ENCODE measurements at regions not wholly inside any gene's neighbourhood (a gene's known extent, or its start where the extent isn't known, plus 50 kb on each side); places are given as distances from the start of the nearest gene placed in this dataset.

GRCh38 chr6:66328200-66328599, 621.2 kb upstream of the EYS start:
- 57 to 74% (median 67%) methylated on average over 3 of the region's 3 CpGs for WGBS, 4 donors
- H3K36me3 ChIP-seq (replicated peaks in 1 of 2): no peaks in the 10 kb centered on the region
- no peak overlapping the region for H3K4me3 ChIP-seq
- intact Hi-C loops (cut with DNase I): no loop called here
- TF ChIP-seq, protein P1, sequence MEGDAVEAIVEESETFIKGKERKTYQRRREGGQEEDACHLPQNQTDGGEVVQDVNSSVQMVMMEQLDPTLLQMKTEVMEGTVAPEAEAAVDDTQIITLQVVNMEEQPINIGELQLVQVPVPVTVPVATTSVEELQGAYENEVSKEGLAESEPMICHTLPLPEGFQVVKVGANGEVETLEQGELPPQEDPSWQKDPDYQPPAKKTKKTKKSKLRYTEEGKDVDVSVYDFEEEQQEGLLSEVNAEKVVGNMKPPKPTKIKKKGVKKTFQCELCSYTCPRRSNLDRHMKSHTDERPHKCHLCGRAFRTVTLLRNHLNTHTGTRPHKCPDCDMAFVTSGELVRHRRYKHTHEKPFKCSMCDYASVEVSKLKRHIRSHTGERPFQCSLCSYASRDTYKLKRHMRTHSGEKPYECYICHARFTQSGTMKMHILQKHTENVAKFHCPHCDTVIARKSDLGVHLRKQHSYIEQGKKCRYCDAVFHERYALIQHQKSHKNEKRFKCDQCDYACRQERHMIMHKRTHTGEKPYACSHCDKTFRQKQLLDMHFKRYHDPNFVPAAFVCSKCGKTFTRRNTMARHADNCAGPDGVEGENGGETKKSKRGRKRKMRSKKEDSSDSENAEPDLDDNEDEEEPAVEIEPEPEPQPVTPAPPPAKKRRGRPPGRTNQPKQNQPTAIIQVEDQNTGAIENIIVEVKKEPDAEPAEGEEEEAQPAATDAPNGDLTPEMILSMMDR (IDR thresholded peaks at IDR 0.05): no peak
- no peak for TF ChIP-seq POLR2A (IDR thresholded peaks at IDR 0.05)
- no peaks in the 10 kb centered on the region for H3K9me3 ChIP-seq (replicated peaks in 1 of 3)
- no peak for DNase-seq
- no peak overlapping the region for H3K27ac ChIP-seq
- no peaks in the 10 kb centered on the region for H3K4me1 ChIP-seq (replicated peaks in 1 of 2)
- H3K27me3 ChIP-seq: no peaks in the 10 kb centered on the region

DNA sequence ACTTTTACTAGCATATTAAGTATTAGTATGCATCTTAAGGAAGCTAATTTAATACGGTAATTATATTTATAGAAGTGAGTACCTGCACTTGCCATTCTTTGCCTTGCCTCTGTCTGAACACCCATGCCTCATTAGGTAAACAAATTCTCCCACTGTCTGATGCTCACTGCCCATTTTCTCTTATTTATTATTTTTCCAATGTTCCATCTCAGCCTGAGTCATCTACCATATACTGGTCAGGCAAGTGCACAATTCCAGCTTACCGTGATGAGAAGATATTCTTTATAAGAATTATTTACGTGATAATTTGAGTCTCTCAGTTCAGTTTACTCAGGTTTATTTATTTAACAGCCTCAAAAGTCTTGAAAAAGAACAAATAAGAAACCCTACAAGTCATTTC, 619.2 kb upstream of the EYS start:
- no peaks in the 10 kb centered on the region for H3K36me3 ChIP-seq (replicated peaks in 1 of 2)
- no peak for DNase-seq
- no peak overlapping the region for H3K27ac ChIP-seq
- no peak for TF ChIP-seq POLR2A (IDR thresholded peaks at IDR 0.05)
- TF ChIP-seq, protein P1 (IDR thresholded peaks at IDR 0.05): no peak
- H3K4me1 ChIP-seq (replicated peaks in 1 of 2): no peaks in the 10 kb centered on the region
- intact Hi-C loops (cut with DNase I): no loop called here
- 68 to 76% (median 72%) methylated on average over 3 of the region's 3 CpGs for WGBS, 4 donors
- H3K9me3 ChIP-seq (replicated peaks in 1 of 3): no peaks in the 10 kb centered on the region
- no peaks in the 10 kb centered on the region for H3K27me3 ChIP-seq
- H3K4me3 ChIP-seq: no peak overlapping the region

DNA sequence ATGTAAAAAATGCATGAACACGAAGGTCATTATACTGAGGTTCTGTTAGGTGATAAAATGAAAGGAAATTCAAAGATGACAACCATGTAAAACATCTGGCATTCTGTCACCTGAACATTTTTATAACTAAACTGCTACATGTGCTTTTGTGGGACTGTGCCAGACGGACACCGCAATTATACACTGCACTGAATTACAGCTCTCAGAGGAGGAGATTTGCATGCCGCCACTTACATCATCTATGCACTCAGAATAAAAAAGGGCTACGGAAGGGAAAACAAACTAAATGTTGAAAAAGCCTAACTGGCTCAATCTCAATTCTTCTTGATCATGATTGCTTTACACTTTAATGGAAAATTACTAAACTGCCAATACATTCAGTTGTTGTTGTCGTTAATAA, 614.0 kb upstream of the EYS start:
- H3K9me3 ChIP-seq (replicated peaks in 1 of 3): peaks cover 0 to 3% (median 0%) of the 10 kb centered on the region in 3 donors
- no peak for TF ChIP-seq POLR2A (IDR thresholded peaks at IDR 0.05)
- TF ChIP-seq, protein P1 (IDR thresholded peaks at IDR 0.05): no peak
- H3K27ac ChIP-seq: no peak overlapping the region
- no peaks in the 10 kb centered on the region for H3K27me3 ChIP-seq
- no peaks in the 10 kb centered on the region for H3K36me3 ChIP-seq (replicated peaks in 1 of 2)
- DNase-seq: no peak
- no peak overlapping the region for H3K4me3 ChIP-seq
- no peaks in the 10 kb centered on the region for H3K4me1 ChIP-seq (replicated peaks in 1 of 2)
- 73 to 83% (median 79%) methylated on average over 6 of the region's 6 CpGs for WGBS, 4 donors
- intact Hi-C loops (cut with DNase I): no loop called here

DNA sequence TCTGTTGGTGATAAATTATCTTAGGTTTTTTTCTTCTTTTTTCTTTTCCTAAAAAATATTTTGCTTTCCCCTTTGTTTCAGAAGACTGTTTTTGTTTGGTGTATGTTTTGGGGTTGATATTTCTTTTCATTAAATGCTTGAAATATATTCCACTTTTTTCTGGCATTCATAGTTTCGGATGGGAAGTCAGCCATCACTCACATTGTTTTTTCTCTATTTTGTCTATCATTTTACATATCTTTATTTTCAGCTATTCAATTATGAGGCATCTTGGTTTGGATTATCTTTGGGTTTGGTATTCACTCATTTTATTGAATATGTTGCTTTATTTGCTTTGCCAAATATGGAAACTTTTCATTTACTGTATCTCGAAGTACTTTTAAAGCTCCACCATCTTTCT, 600.5 kb upstream of the EYS start:
- H3K27ac ChIP-seq: no peak overlapping the region
- no peak overlapping the region for H3K4me3 ChIP-seq
- 87% methylated on average over 2 of the region's 2 CpGs for WGBS, 4 donors
- no peak for DNase-seq
- H3K36me3 ChIP-seq (replicated peaks in 1 of 2): no peaks in the 10 kb centered on the region
- peaks cover 0 to 11% (median 0%) of the 10 kb centered on the region in 3 donors for H3K9me3 ChIP-seq (replicated peaks in 1 of 3)
- H3K27me3 ChIP-seq: no peaks in the 10 kb centered on the region
- H3K4me1 ChIP-seq (replicated peaks in 1 of 2): no peaks in the 10 kb centered on the region
- intact Hi-C loops (cut with DNase I): no loop called here
- TF ChIP-seq, protein P1 (IDR thresholded peaks at IDR 0.05): no peak
- no peak for TF ChIP-seq POLR2A (IDR thresholded peaks at IDR 0.05)
